HepG2 (cell line): ENCODE measurements at regions not wholly inside any gene's neighbourhood (a gene's known extent, or its start where the extent isn't known, plus 50 kb on each side); places are given as distances from the start of the nearest gene placed in this dataset.

Source experiments
- BHLHE40 ChIP-seq: IDR thresholded peaks from 2 replicates; pipeline ENCODE4 v1.6.1; 2011; ENCODE audit warnings: low read length, improper control_type of control experiment
- IRX3 ChIP-seq: sonication (generic); formaldehyde crosslinking; IDR thresholded peaks from 2 replicates; pipeline ENCODE4 v1.8.1; 2023; ENCODE audit warnings: mild to moderate bottlenecking, low read depth, missing genetic modification reagents, borderline replicate concordance
- POLR2A ChIP-seq, 2 experiments: IDR thresholded peaks; 2 replicates each; pipeline ENCODE4 v1.6.1; 2011; ENCODE audit warnings: low read depth in 2 of 2, low read length in 2 of 2, mild to moderate bottlenecking in 1 of 2, moderate library complexity in 1 of 2; ENCODE audit not compliant: insufficient read depth in 1 of 2
- RXRB ChIP-seq: IDR thresholded peaks from 2 replicates; pipeline ENCODE4 v1.6.1; 2016; ENCODE audit warnings: borderline replicate concordance, missing genetic modification reagents, missing compliant biosample characterization
- ZNF589 ChIP-seq: sonication (generic); formaldehyde crosslinking; conservative IDR thresholded peaks from 2 replicates; pipeline ENCODE4 v1.8.0; 2022; ENCODE audit warnings: mild to moderate bottlenecking, moderate library complexity, missing genetic modification reagents
- TF ChIP-seq, protein P1 (sequence below), 2 experiments: IDR thresholded peaks; 2 replicates each; pipeline ENCODE4 v1.6.1; 2011 to 2012; ENCODE audit warnings: low read length in 2 of 2, borderline replicate concordance in 1 of 2, low read depth in 1 of 2, mild to moderate bottlenecking in 1 of 2, moderate library complexity in 1 of 2
- TF ChIP-seq, protein P2 (sequence below): conservative IDR thresholded peaks from 2 replicates; pipeline ENCODE4 v1.6.1; 2018; ENCODE audit warnings: missing genetic modification reagents

DNA sequence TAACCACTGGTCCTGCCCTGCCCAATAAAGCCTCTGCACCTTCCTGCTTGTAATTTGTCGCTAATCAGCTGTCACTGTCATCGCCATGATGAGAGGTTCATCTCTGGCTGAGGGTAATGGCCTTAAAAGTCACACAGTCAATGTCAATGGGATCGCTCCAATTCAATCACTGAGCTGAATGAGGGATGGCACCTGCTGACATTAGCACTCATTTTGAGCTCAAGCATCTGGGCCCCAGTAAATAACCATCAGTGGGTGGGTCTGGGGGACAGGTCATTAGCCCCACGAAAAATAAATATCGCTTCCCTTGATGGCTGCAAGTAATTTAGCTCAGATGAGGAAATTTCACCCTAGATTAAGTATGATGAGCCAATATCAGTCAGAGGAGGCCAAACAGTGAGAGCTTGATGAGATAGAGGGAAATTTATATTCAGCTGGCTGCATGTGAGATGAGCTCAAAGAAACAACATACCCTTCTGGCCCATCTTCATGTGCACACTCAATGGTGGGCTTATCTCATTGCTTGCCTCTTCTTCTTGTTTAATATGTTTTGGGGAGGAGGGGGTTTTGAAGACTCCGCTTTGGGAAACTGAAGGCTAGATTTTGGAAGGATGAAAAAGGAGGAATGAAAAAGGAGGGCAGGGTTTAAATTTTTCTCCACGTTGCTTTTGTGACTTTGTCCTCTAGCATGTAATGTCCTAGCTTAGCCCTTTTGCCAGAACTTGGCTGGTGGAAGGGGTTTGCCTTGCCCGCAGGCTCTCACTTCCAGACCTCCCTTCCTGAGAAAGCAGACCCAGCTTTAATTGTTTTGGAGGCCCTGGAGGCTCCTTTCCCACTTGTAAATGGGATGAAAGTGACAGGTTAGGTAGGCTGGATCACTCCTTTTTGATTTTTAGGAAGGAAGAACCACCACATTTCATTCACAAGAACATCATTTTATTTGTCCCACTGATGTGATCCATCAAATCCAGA lies 84.8 kb upstream of the PAQR3 start:
- TF ChIP-seq, protein P1, sequence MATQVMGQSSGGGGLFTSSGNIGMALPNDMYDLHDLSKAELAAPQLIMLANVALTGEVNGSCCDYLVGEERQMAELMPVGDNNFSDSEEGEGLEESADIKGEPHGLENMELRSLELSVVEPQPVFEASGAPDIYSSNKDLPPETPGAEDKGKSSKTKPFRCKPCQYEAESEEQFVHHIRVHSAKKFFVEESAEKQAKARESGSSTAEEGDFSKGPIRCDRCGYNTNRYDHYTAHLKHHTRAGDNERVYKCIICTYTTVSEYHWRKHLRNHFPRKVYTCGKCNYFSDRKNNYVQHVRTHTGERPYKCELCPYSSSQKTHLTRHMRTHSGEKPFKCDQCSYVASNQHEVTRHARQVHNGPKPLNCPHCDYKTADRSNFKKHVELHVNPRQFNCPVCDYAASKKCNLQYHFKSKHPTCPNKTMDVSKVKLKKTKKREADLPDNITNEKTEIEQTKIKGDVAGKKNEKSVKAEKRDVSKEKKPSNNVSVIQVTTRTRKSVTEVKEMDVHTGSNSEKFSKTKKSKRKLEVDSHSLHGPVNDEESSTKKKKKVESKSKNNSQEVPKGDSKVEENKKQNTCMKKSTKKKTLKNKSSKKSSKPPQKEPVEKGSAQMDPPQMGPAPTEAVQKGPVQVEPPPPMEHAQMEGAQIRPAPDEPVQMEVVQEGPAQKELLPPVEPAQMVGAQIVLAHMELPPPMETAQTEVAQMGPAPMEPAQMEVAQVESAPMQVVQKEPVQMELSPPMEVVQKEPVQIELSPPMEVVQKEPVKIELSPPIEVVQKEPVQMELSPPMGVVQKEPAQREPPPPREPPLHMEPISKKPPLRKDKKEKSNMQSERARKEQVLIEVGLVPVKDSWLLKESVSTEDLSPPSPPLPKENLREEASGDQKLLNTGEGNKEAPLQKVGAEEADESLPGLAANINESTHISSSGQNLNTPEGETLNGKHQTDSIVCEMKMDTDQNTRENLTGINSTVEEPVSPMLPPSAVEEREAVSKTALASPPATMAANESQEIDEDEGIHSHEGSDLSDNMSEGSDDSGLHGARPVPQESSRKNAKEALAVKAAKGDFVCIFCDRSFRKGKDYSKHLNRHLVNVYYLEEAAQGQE (IDR thresholded peaks at IDR 0.05; ENCODE audit: borderline replicate concordance in 1 of 2, low read depth in 1 of 2, low read length in 2 of 2), result no peak
- TF ChIP-seq BHLHE40, result no peak
- TF ChIP-seq RXRB (CRISPR knock-in tag), result no peak
- TF ChIP-seq ZNF589 (CRISPR knock-in tag), result no peak
- TF ChIP-seq, protein P2, sequence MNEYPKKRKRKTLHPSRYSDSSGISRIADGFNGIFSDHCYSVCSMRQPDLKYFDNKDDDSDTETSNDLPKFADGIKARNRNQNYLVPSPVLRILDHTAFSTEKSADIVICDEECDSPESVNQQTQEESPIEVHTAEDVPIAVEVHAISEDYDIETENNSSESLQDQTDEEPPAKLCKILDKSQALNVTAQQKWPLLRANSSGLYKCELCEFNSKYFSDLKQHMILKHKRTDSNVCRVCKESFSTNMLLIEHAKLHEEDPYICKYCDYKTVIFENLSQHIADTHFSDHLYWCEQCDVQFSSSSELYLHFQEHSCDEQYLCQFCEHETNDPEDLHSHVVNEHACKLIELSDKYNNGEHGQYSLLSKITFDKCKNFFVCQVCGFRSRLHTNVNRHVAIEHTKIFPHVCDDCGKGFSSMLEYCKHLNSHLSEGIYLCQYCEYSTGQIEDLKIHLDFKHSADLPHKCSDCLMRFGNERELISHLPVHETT (CRISPR knock-in tag), result no peak
- no peak for TF ChIP-seq IRX3
- TF ChIP-seq POLR2A (IDR thresholded peaks at IDR 0.05; ENCODE audit: insufficient read depth in 1 of 2, low read depth in 2 of 2, low read length in 2 of 2), result no peak
